Lung (tissue), 11 donors: ENCODE measurements at regions not wholly inside any gene's neighbourhood (a gene's known extent, or its start where the extent isn't known, plus 50 kb on each side); places are given as distances from the start of the nearest gene placed in this dataset.

Experiments used
- ATAC-seq: fragments of 200-7000 bp; cut with Tn5 transposase; one replicate; pipeline ENCODE4 v1.9.1; 2020; ENCODE audit warnings: moderate number of reproducible peaks; ENCODE audit not compliant: insufficient read depth, low FRiP score
- DNase-seq, 3 donors: peaks; one replicate each; pipeline ENCODE4 v3.0.0-alpha.2; 2013 to 2017
- H3K27ac ChIP-seq, 2 donors: one replicate each; pipeline ENCODE4 v1.5.1; 2013; ENCODE audit warnings: mild to moderate bottlenecking in 2 of 2, moderate library complexity in 2 of 2, control low read depth in 1 of 2, inconsistent platforms in 1 of 2, low read depth in 1 of 2, low read length in 1 of 2
- H3K27me3 ChIP-seq, 3 donors: one replicate each; pipeline ENCODE4 v1.5.1; 2013; ENCODE audit warnings: low read length in 2 of 3; ENCODE audit not compliant: control insufficient read depth in 3 of 3, insufficient read depth in 3 of 3
- H3K36me3 ChIP-seq, 4 donors: one replicate each; pipeline ENCODE4 v1.5.1; 2013; ENCODE audit warnings: low read length in 4 of 4, mild to moderate bottlenecking in 1 of 4, moderate library complexity in 1 of 4; ENCODE audit not compliant: control insufficient read depth in 4 of 4, insufficient read depth in 4 of 4
- H3K4me1 ChIP-seq, 5 donors: one replicate each; pipeline ENCODE4 v1.5.1; 2013; ENCODE audit warnings: low read length in 5 of 5, mild to moderate bottlenecking in 2 of 5, moderate library complexity in 1 of 5; ENCODE audit not compliant: control insufficient read depth in 5 of 5, insufficient read depth in 5 of 5
- H3K4me3 ChIP-seq: one replicate; pipeline ENCODE4 v1.5.1; 2013; ENCODE audit warnings: mild to moderate bottlenecking, control low read depth, moderate library complexity
- H3K9ac ChIP-seq, 2 donors: one replicate each; pipeline ENCODE4 v1.5.1; 2013; ENCODE audit warnings: low read length in 2 of 2, control low read depth in 1 of 2; ENCODE audit not compliant: insufficient read depth in 1 of 2
- H3K9me3 ChIP-seq, 4 donors: one replicate each; pipeline ENCODE4 v1.5.1; 2013; ENCODE audit warnings: low read length in 3 of 4, mild to moderate bottlenecking in 1 of 4, moderate library complexity in 1 of 4; ENCODE audit not compliant: control insufficient read depth in 4 of 4, insufficient read depth in 3 of 4
- CTCF ChIP-seq: IDR thresholded peaks from 2 replicates; pipeline ENCODE4 v1.5.1; 2012; ENCODE audit warnings: mild to moderate bottlenecking; ENCODE audit errors: control extremely low read depth, extremely low read depth
- WGBS, 2 donors: extraction: QIAGEN DNeasy Blood & Tissue Kit; methylation state at CpG; one replicate each; pipeline ENCODE4 v1.1.7; 2013; 5-methylcytosine and 5-hydroxymethylcytosine counted together
- donor health status: control.
- donor health status: control.
- donor health status: Bipolar disorder and iron deficiency.
- donor health status: healthy.
- donor health status: DM: yes; HTN: yes; CAD: no.

GRCh38 chrX:39837688-39838087 lies 260.1 kb downstream of the BCOR start:
- Histone ChIP-seq H3K9me3 (peaks cover 0 to 1% (median 0%) of the 10 kb centered on the region in 4 donors), H3K9ac (no peak overlapping the region), H3K4me3 (no peak overlapping the region), H3K27me3 (peaks cover 0 to 9% (median 4%) of the 10 kb centered on the region in 3 donors), H3K36me3 (no peaks in the 10 kb centered on the region), H3K4me1 (peaks cover 0 to 5% (median 0%) of the 10 kb centered on the region in 5 donors), H3K27ac (no peak overlapping the region)
- WGBS, 2 donors = 82 to 97% methylated on average over 2 of the region's 2 CpGs
- ATAC-seq (no peak), DNase-seq (no peak)
- TF ChIP-seq CTCF = no peak

GRCh38 chrX:39839371-39839770 lies 258.4 kb downstream of the BCOR start:
- H3K4me3 ChIP-seq = no peak overlapping the region
- H3K4me1 ChIP-seq = peaks cover 0 to 5% (median 0%) of the 10 kb centered on the region in 5 donors
- H3K36me3 ChIP-seq = no peaks in the 10 kb centered on the region
- H3K9me3 ChIP-seq = peaks cover 0 to 1% (median 0%) of the 10 kb centered on the region in 4 donors
- WGBS, 2 donors = 60 to 82% methylated on average over 6 of the region's 6 CpGs
- peaks cover 0 to 6% (median 0%) of the 10 kb centered on the region in 3 donors for H3K27me3 ChIP-seq
- H3K9ac ChIP-seq = no peak overlapping the region
- H3K27ac ChIP-seq = no peak overlapping the region
- DNase-seq (no peak), ATAC-seq (no peak)
- TF ChIP-seq CTCF = no peak

GRCh38 chrX:39840133-39840532 lies 257.6 kb downstream of the BCOR start:
- Histone ChIP-seq H3K27ac (no peak overlapping the region), H3K9ac (no peak overlapping the region), H3K27me3 (peaks cover 0 to 6% (median 0%) of the 10 kb centered on the region in 3 donors), H3K4me3 (no peak overlapping the region), H3K9me3 (peaks cover 0 to 1% (median 0%) of the 10 kb centered on the region in 4 donors), H3K36me3 (no peaks in the 10 kb centered on the region), H3K4me1 (peaks cover 0 to 5% (median 0%) of the 10 kb centered on the region in 5 donors)
- no peak for ATAC-seq
- DNase-seq = no peak
- 92 to 98% methylated on average over 13 to 14 of the region's 14 CpGs for WGBS, 2 donors
- no peak for TF ChIP-seq CTCF

- no peak for TF ChIP-seq CTCF
- peaks cover 0 to 1% (median 0%) of the 10 kb centered on the region in 4 donors for H3K9me3 ChIP-seq
- no peaks in the 10 kb centered on the region for H3K36me3 ChIP-seq
- peaks cover 0 to 6% (median 0%) of the 10 kb centered on the region in 3 donors for H3K27me3 ChIP-seq
- no peak for DNase-seq
- no peak for ATAC-seq
- no peak overlapping the region for H3K27ac ChIP-seq
- H3K9ac ChIP-seq = no peak overlapping the region
- H3K4me1 ChIP-seq = peaks cover 0 to 5% (median 0%) of the 10 kb centered on the region in 5 donors
- no peak overlapping the region for H3K4me3 ChIP-seq
- 91 to 92% methylated on average over 10 to 20 of the region's 20 CpGs for WGBS, 2 donors
These were observed 257.1 kb downstream of the BCOR start for GRCh38 chrX:39840581-39841093.
